Left lung (tissue), 4 donors: ENCODE measurements at regions not wholly inside any gene's neighbourhood (a gene's known extent, or its start where the extent isn't known, plus 50 kb on each side); places are given as distances from the start of the nearest gene placed in this dataset.

Experiments
- ATAC-seq: fragments of 200-7000 bp; cut with Tn5 transposase; one replicate; pipeline ENCODE4 v1.9.1; 2020; ENCODE audit warnings: moderate library complexity
- DNase-seq, 4 donors: peaks; one replicate each; pipeline ENCODE4 v3.0.0-alpha.2; 2013 to 2020
- H3K27ac ChIP-seq, 2 donors: fragments of 200-600 bp; sonication (generic) in 1 of 2; one replicate each; pipeline versions ENCODE4 v1.5.0 to v1.8.0; 2020 to 2021
- H3K27me3 ChIP-seq, 2 donors: fragments of 200-600 bp; sonication (generic) in 1 of 2; one replicate each; pipeline versions ENCODE4 v1.5.0 to v1.8.0; 2020 to 2021
- H3K36me3 ChIP-seq, 2 donors: fragments of 200-600 bp; sonication (generic) in 1 of 2; one replicate each; pipeline versions ENCODE4 v1.5.0 to v1.8.0; 2020 to 2021
- H3K4me1 ChIP-seq, 2 donors: fragments of 200-600 bp; one replicate each; pipeline ENCODE4 v1.8.0; 2021
- H3K4me3 ChIP-seq, 2 donors: fragments of 200-600 bp; sonication (generic) in 1 of 2; one replicate each; pipeline versions ENCODE4 v1.5.0 to v1.8.0; 2020 to 2021; ENCODE audit warnings: mild to moderate bottlenecking in 1 of 2
- H3K9me3 ChIP-seq, 2 donors: fragments of 200-600 bp; sonication (generic) in 1 of 2; one replicate each; pipeline versions ENCODE4 v1.5.0 to v1.8.0; 2020 to 2021
- CTCF ChIP-seq, 2 donors: fragments of 200-600 bp; sonication (generic) in 1 of 2; IDR thresholded peaks; one replicate each; pipeline versions ENCODE4 v1.5.0 to v1.8.0; 2021; ENCODE audit warnings: antibody characterized with exemption in 2 of 2
- intact Hi-C, 2 donors: fragments of 100-400 bp; cut with DNase I; formaldehyde crosslinking; loops; one replicate each; pipeline versions ENCODE4 v1.11.2 to v1.14.2; 2022
- donor health status: DM: no; HTN: yes; CAD: no.
- donor health status: DM: no; HTN: no; CAD: no.

DNA sequence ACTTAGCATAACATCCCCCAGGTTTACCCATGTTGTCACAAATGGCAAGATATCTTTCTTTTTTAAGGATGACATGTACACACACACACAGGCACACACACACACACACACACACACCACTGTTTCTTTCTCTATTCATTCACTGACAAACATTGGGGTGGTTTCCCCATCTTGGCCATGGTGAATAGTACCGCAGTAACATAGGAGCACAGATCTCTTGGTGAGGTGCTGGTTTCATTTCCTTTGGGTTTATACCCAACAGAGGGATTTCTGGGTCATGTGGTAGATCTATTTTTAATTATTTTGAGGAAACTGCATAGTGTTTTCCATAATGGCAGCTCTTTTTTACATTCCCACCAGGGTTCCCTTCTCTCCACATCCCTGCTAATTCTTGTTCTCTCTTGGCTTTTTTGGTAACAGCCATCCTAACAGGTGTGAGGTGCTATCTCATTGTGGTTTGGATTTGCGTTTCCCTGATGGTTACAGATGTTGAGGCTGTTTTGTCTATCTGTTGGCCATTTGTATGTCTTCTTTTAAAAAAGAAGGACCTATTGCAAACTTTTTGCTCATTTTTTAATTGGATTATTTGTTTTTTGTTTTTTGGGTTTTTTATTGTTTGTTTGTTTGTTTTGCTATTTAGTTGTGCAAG is 251.7 kb upstream of the IRS2 start:
- no peak for TF ChIP-seq CTCF (IDR thresholded peaks at IDR 0.05)
- no peak for ATAC-seq
- intact Hi-C loops = no loop called here

DNA sequence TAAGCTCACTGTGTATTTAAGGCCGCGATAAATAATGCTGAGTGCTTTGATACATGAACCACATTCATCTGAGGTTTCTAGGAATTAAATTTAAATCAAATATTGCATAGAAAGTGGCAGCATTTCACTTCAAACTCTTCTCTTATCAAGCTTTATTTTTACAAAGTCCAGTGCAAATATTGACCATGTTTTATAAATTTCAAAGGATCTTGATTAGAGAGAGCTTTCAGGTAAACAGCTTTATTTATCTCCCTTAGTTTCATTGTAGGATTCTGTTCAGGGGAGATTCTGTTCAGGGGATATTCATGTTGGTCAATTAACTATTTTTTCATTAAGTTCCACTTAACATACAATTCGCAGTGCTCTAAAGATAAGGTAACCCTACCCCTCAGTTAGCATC is 249.7 kb upstream of the IRS2 start:
- intact Hi-C loops = no loop called here
- TF ChIP-seq CTCF (IDR thresholded peaks at IDR 0.05) = no peak
- Histone ChIP-seq H3K36me3 (no peaks in the 10 kb centered on the region), H3K4me3 (no peak overlapping the region), H3K9me3 (no peaks in the 10 kb centered on the region), H3K27me3 (no peaks in the 10 kb centered on the region), H3K27ac (no peak overlapping the region), H3K4me1 (no peaks in the 10 kb centered on the region)
- ATAC-seq (no peak), DNase-seq (no peak)

More for the DNA sequence above, 251.7 kb upstream of the IRS2 start:
- Histone ChIP-seq H3K4me1 (no peaks in the 10 kb centered on the region), H3K4me3 (no peak overlapping the region), H3K36me3 (no peaks in the 10 kb centered on the region), H3K27ac (no peak overlapping the region), H3K9me3 (no peaks in the 10 kb centered on the region), H3K27me3 (no peaks in the 10 kb centered on the region)
- no peak for DNase-seq

- intact Hi-C loops = no loop called here
- TF ChIP-seq CTCF (IDR thresholded peaks at IDR 0.05) = no peak
- Histone ChIP-seq H3K4me1 (no peaks in the 10 kb centered on the region), H3K9me3 (no peaks in the 10 kb centered on the region), H3K36me3 (no peaks in the 10 kb centered on the region), H3K4me3 (no peak overlapping the region), H3K27ac (no peak overlapping the region), H3K27me3 (no peaks in the 10 kb centered on the region)
- ATAC-seq = no peak
- DNase-seq = no peak
These were observed 247.7 kb upstream of the IRS2 start for GRCh38 chr13:110034031-110034549.

DNA sequence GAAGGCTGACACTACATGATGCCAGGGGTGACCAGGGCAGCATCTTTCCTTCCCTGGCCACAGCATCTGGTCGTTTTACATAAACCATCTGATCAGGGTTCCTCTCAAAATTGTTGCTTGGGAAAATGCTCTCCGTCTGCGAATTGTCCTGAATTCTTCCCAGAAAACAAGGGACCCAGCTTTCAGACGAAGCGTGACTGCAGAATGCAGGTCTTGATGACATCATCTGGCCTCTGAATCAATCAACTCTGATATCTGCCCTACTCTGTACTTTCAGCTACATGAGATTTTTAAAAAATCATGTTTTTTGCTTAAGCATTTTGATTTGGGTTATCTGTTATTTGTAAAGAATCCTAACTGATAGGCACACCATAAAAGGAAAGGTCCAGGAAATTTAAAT is 246.6 kb upstream of the IRS2 start:
- H3K27ac ChIP-seq = no peak overlapping the region
- no peaks in the 10 kb centered on the region for H3K4me1 ChIP-seq
- no peak overlapping the region for H3K4me3 ChIP-seq
- no peaks in the 10 kb centered on the region for H3K36me3 ChIP-seq
- no peak for TF ChIP-seq CTCF (IDR thresholded peaks at IDR 0.05)
- intact Hi-C loops = no loop called here
- DNase-seq = no peak
- H3K27me3 ChIP-seq = no peaks in the 10 kb centered on the region
- no peak for ATAC-seq
- no peaks in the 10 kb centered on the region for H3K9me3 ChIP-seq

GRCh38 chr13:110030394-110030928 is 244.1 kb upstream of the IRS2 start:
- intact Hi-C loops = no loop called here
- H3K4me1 ChIP-seq = no peaks in the 10 kb centered on the region
- no peak for TF ChIP-seq CTCF (IDR thresholded peaks at IDR 0.05)
- H3K4me3 ChIP-seq = no peak overlapping the region
- H3K9me3 ChIP-seq = no peaks in the 10 kb centered on the region
- ATAC-seq (no peak), DNase-seq (no peak)
- no peaks in the 10 kb centered on the region for H3K27me3 ChIP-seq
- H3K27ac ChIP-seq = no peak overlapping the region
- H3K36me3 ChIP-seq = no peaks in the 10 kb centered on the region
